ENCODE measurements at regions not wholly inside any gene's neighbourhood (a gene's known extent, or its start where the extent isn't known, plus 50 kb on each side); places are given as distances from the start of the nearest gene placed in this dataset.

- DNase-seq (ENCODE audit: low read depth, low spot score): no peak
- H3K9ac ChIP-seq (ENCODE audit: insufficient read length): no peak overlapping the region
- no peaks in the 10 kb centered on the region for H3K9me3 ChIP-seq (ENCODE audit: low read depth, low read length)
- H3K27ac ChIP-seq: no peak overlapping the region
- no peak overlapping the region for H3K4me3 ChIP-seq
- no peaks in the 10 kb centered on the region for H3K36me3 ChIP-seq (ENCODE audit: insufficient read depth, low read length)
- TF ChIP-seq POLR2AphosphoS5 (IDR thresholded peaks at IDR 0.05; ENCODE audit: borderline replicate concordance, low read depth, low read length) (no peak), FOXP2 (optimal IDR thresholded peaks at IDR 0.05; ENCODE audit: control extremely low read depth, extremely low read length, insufficient read depth) (no peak), EZH2 (IDR thresholded peaks at IDR 0.05) (no peak)
Observed at GRCh38 chr2:56565143-56565542, 381.4 kb downstream of the CCDC85A start.

GRCh38 chr2:56571074-56571473 lies 387.3 kb downstream of the CCDC85A start:
- DNase-seq (ENCODE audit: low read depth, low spot score): no peak
- H3K4me3 ChIP-seq: no peak overlapping the region
- no peaks in the 10 kb centered on the region for H3K9me3 ChIP-seq (ENCODE audit: low read depth, low read length)
- H3K9ac ChIP-seq (ENCODE audit: insufficient read length): no peak overlapping the region
- H3K27ac ChIP-seq: no peak overlapping the region
- TF ChIP-seq FOXP2 (optimal IDR thresholded peaks at IDR 0.05; ENCODE audit: control extremely low read depth, extremely low read length, insufficient read depth): no peak
- TF ChIP-seq POLR2AphosphoS5 (IDR thresholded peaks at IDR 0.05; ENCODE audit: borderline replicate concordance, low read depth, low read length): no peak
- TF ChIP-seq EZH2 (IDR thresholded peaks at IDR 0.05): no peak
- H3K36me3 ChIP-seq (ENCODE audit: insufficient read depth, low read length): no peaks in the 10 kb centered on the region

GRCh38 chr2:56576001-56576400 lies 392.2 kb downstream of the CCDC85A start:
- Histone ChIP-seq H3K9me3 (ENCODE audit: low read depth, low read length) (no peaks in the 10 kb centered on the region), H3K4me3 (no peak overlapping the region), H3K27ac (no peak overlapping the region), H3K36me3 (ENCODE audit: insufficient read depth, low read length) (no peaks in the 10 kb centered on the region), H3K9ac (ENCODE audit: insufficient read length) (no peak overlapping the region)
- TF ChIP-seq FOXP2 (optimal IDR thresholded peaks at IDR 0.05; ENCODE audit: control extremely low read depth, extremely low read length, insufficient read depth): no peak
- no peak for TF ChIP-seq POLR2AphosphoS5 (IDR thresholded peaks at IDR 0.05; ENCODE audit: borderline replicate concordance, low read depth, low read length)
- no peak for TF ChIP-seq EZH2 (IDR thresholded peaks at IDR 0.05)
- DNase-seq (ENCODE audit: low read depth, low spot score): no peak

GRCh38 chr2:56580242-56580641 lies 396.5 kb downstream of the CCDC85A start:
- H3K9me3 ChIP-seq (ENCODE audit: low read depth, low read length): no peaks in the 10 kb centered on the region
- H3K4me3 ChIP-seq: no peak overlapping the region
- TF ChIP-seq EZH2 (IDR thresholded peaks at IDR 0.05) (no peak), POLR2AphosphoS5 (IDR thresholded peaks at IDR 0.05; ENCODE audit: borderline replicate concordance, low read depth, low read length) (no peak), FOXP2 (optimal IDR thresholded peaks at IDR 0.05; ENCODE audit: control extremely low read depth, extremely low read length, insufficient read depth) (no peak)
- H3K36me3 ChIP-seq (ENCODE audit: insufficient read depth, low read length): no peaks in the 10 kb centered on the region
- H3K27ac ChIP-seq: no peak overlapping the region
- no peak for DNase-seq (ENCODE audit: low read depth, low spot score)
- no peak overlapping the region for H3K9ac ChIP-seq (ENCODE audit: insufficient read length)

- Histone ChIP-seq H3K9me3 (ENCODE audit: low read depth, low read length) (no peaks in the 10 kb centered on the region), H3K27ac (no peak overlapping the region), H3K4me3 (no peak overlapping the region), H3K9ac (ENCODE audit: insufficient read length) (no peak overlapping the region), H3K36me3 (ENCODE audit: insufficient read depth, low read length) (no peaks in the 10 kb centered on the region)
- DNase-seq (ENCODE audit: low read depth, low spot score): no peak
- TF ChIP-seq POLR2AphosphoS5 (IDR thresholded peaks at IDR 0.05; ENCODE audit: borderline replicate concordance, low read depth, low read length) (no peak), FOXP2 (optimal IDR thresholded peaks at IDR 0.05; ENCODE audit: control extremely low read depth, extremely low read length, insufficient read depth) (no peak), EZH2 (IDR thresholded peaks at IDR 0.05) (no peak)
Observed at GRCh38 chr2:56582570-56582969, 398.8 kb downstream of the CCDC85A start.

- no peak overlapping the region for H3K27ac ChIP-seq
- no peaks in the 10 kb centered on the region for H3K36me3 ChIP-seq (ENCODE audit: insufficient read depth, low read length)
- H3K9ac ChIP-seq (ENCODE audit: insufficient read length): no peak overlapping the region
- no peak for DNase-seq (ENCODE audit: low read depth, low spot score)
- TF ChIP-seq POLR2AphosphoS5 (IDR thresholded peaks at IDR 0.05; ENCODE audit: borderline replicate concordance, low read depth, low read length) (no peak), FOXP2 (optimal IDR thresholded peaks at IDR 0.05; ENCODE audit: control extremely low read depth, extremely low read length, insufficient read depth) (no peak), EZH2 (IDR thresholded peaks at IDR 0.05) (no peak)
- H3K9me3 ChIP-seq (ENCODE audit: low read depth, low read length): no peaks in the 10 kb centered on the region
- H3K4me3 ChIP-seq: no peak overlapping the region
Observed at GRCh38 chr2:56583796-56584315, 400.1 kb downstream of the CCDC85A start.

GRCh38 chr2:56587456-56587855 lies 403.7 kb downstream of the CCDC85A start:
- H3K9ac ChIP-seq (ENCODE audit: insufficient read length): no peak overlapping the region
- H3K9me3 ChIP-seq (ENCODE audit: low read depth, low read length): no peaks in the 10 kb centered on the region
- no peak overlapping the region for H3K27ac ChIP-seq
- no peaks in the 10 kb centered on the region for H3K36me3 ChIP-seq (ENCODE audit: insufficient read depth, low read length)
- H3K4me3 ChIP-seq: no peak overlapping the region
- no peak for TF ChIP-seq EZH2 (IDR thresholded peaks at IDR 0.05)
- TF ChIP-seq POLR2AphosphoS5 (IDR thresholded peaks at IDR 0.05; ENCODE audit: borderline replicate concordance, low read depth, low read length): no peak
- TF ChIP-seq FOXP2 (optimal IDR thresholded peaks at IDR 0.05; ENCODE audit: control extremely low read depth, extremely low read length, insufficient read depth): no peak
- DNase-seq (ENCODE audit: low read depth, low spot score): no peak

GRCh38 chr2:56589194-56589593 lies 405.4 kb downstream of the CCDC85A start:
- DNase-seq (ENCODE audit: low read depth, low spot score): no peak
- Histone ChIP-seq H3K27ac (no peak overlapping the region), H3K9me3 (ENCODE audit: low read depth, low read length) (no peaks in the 10 kb centered on the region), H3K9ac (ENCODE audit: insufficient read length) (no peak overlapping the region), H3K36me3 (ENCODE audit: insufficient read depth, low read length) (no peaks in the 10 kb centered on the region), H3K4me3 (no peak overlapping the region)
- TF ChIP-seq POLR2AphosphoS5 (IDR thresholded peaks at IDR 0.05; ENCODE audit: borderline replicate concordance, low read depth, low read length): no peak
- no peak for TF ChIP-seq FOXP2 (optimal IDR thresholded peaks at IDR 0.05; ENCODE audit: control extremely low read depth, extremely low read length, insufficient read depth)
- TF ChIP-seq EZH2 (IDR thresholded peaks at IDR 0.05): no peak

- TF ChIP-seq POLR2AphosphoS5 (IDR thresholded peaks at IDR 0.05; ENCODE audit: borderline replicate concordance, low read depth, low read length): no peak
- no peak for TF ChIP-seq EZH2 (IDR thresholded peaks at IDR 0.05)
- no peak for TF ChIP-seq FOXP2 (optimal IDR thresholded peaks at IDR 0.05; ENCODE audit: control extremely low read depth, extremely low read length, insufficient read depth)
- DNase-seq (ENCODE audit: low read depth, low spot score): no peak
- H3K27ac ChIP-seq: no peak overlapping the region
- H3K36me3 ChIP-seq (ENCODE audit: insufficient read depth, low read length): no peaks in the 10 kb centered on the region
- no peak overlapping the region for H3K9ac ChIP-seq (ENCODE audit: insufficient read length)
- H3K4me3 ChIP-seq: no peak overlapping the region
- H3K9me3 ChIP-seq (ENCODE audit: low read depth, low read length): no peaks in the 10 kb centered on the region
Observed at GRCh38 chr2:56589835-56590234, 406.0 kb downstream of the CCDC85A start.
